ENCODE measurements at regions not wholly inside any gene's neighbourhood (a gene's known extent, or its start where the extent isn't known, plus 50 kb on each side); places are given as distances from the start of the nearest gene placed in this dataset.

- TF ChIP-seq REST (IDR thresholded peaks at IDR 0.05; ENCODE audit: insufficient read depth in 1 of 2, low read depth in 2 of 2, low read length in 1 of 2): no peak
- TF ChIP-seq CTCF (IDR thresholded peaks at IDR 0.05): no peak
- no peak for TF ChIP-seq POLR2AphosphoS5 (IDR thresholded peaks at IDR 0.05; ENCODE audit: low read depth, low read length)
- TF ChIP-seq SIN3A (IDR thresholded peaks at IDR 0.05; ENCODE audit: borderline replicate concordance, insufficient read depth, low read depth, low read length): no peak
- no peak for TF ChIP-seq TCF7L2 (IDR thresholded peaks at IDR 0.05; ENCODE audit: low read depth, low read length)
Observed at GRCh38 chr17:73827627-73828291, 183.5 kb upstream of the SDK2 start.

All from Panc1 (cell line).